RWPE1 (cell line): ENCODE measurements at regions not wholly inside any gene's neighbourhood (a gene's known extent, or its start where the extent isn't known, plus 50 kb on each side); places are given as distances from the start of the nearest gene placed in this dataset.
"Not testable (repeated sequence)": the region's sequence is repeated elsewhere in the genome, so short reads cannot be mapped to it uniquely, and the experiment has no call there.

Experiments used
- CTCF ChIA-PET: fragments of 350-600 bp; sonication (Branson Sonifier 250); formaldehyde crosslinking; extraction: SDS; loops from one replicate; lab custom pipeline; 2021; lab: Yijun Ruan, JAX
- POLR2A ChIA-PET: fragments of 400-600 bp; formaldehyde crosslinking; extraction: SDS; loops from one replicate; lab custom pipeline; 2020; ENCODE audit warnings: antibody characterized with exemption; ENCODE audit not compliant: low non-redundant PET; lab: Yijun Ruan, JAX
- DNase-seq: peaks from one replicate; pipeline ENCODE4 v3.0.0; 2012; ENCODE audit warnings: low spot score
- H3K27ac ChIP-seq: fragments of 450-650 bp; 2 replicates; pipeline ENCODE4 v1.5.1; 2017
- TF ChIP-seq, protein P1 (sequence below): fragments of 450-650 bp; conservative IDR thresholded peaks from 2 replicates; pipeline ENCODE4 v1.5.1; 2017; ENCODE audit warnings: low read depth, mild to moderate bottlenecking

DNA sequence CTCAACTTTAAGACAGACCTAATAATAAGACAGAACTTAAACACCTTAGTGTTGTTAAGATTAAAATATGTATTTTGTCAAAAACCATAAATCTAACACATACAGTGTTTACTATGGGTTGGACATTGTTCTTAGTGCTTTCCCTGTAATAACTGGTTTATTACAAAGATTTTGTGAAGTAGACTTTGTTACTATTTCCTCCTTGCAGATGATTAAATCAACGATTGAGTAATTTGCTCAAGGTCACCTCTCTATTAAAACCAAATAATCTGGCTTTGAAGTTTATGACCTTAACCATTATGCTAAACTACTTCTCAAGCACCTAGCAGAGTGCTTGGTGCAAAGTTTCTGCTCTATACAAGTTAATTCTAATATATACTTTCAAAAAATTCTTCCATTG lies 102.7 kb upstream of the FAM3C start:
- ChIA-PET POLR2A (no interaction called here), CTCF (interaction anchor here (1.0 kb wide), 1 partner anchor 102 kb away, joined by 3 read pairs; no protein-coding TSS in a partner anchor)
- DNase-seq, result no peak
- TF ChIP-seq, protein P1, sequence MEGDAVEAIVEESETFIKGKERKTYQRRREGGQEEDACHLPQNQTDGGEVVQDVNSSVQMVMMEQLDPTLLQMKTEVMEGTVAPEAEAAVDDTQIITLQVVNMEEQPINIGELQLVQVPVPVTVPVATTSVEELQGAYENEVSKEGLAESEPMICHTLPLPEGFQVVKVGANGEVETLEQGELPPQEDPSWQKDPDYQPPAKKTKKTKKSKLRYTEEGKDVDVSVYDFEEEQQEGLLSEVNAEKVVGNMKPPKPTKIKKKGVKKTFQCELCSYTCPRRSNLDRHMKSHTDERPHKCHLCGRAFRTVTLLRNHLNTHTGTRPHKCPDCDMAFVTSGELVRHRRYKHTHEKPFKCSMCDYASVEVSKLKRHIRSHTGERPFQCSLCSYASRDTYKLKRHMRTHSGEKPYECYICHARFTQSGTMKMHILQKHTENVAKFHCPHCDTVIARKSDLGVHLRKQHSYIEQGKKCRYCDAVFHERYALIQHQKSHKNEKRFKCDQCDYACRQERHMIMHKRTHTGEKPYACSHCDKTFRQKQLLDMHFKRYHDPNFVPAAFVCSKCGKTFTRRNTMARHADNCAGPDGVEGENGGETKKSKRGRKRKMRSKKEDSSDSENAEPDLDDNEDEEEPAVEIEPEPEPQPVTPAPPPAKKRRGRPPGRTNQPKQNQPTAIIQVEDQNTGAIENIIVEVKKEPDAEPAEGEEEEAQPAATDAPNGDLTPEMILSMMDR, result no peak
- H3K27ac ChIP-seq, result no peak overlapping the region

DNA sequence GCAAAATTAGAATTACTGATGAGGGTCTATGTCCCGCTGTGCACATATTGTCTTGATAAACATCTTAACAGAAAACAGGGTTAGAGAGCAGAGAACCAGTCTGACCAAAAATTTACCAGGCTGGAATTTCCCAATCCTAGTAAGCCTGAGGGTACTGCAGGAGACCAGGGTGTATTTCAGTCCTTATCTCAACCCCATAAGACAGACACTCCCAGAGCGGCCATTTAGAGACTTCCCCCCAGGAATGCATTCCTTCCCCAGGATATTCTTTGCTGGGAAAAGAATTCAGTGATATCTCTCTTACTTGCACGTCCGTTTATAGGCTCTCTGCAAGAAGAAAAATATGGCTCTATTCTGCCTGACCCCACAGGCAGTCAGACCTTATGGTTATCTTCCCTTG lies 101.4 kb upstream of the FAM3C start:
- DNase-seq, POLR2A ChIA-PET, CTCF ChIA-PET: not testable (repeated sequence)

DNA sequence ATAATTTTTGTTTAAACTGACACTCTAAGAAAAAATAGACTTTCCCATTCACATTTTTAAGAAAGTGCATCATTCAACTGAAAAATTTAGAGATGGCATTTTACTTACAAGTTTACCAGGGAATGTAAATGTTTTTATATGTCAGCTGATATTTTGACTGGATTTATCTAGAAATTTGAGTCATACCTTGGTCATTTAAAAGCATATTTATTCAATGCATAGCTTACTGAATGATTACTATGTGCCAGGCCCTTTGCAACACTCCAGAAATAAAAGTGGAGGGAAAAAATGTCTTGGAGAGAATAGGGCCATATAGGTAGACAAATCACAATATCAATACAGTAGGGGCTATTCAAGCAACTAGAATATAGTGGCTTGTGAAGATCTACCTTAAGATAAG lies 98.4 kb upstream of the FAM3C start:
- H3K27ac ChIP-seq, result no peak overlapping the region
- TF ChIP-seq, protein P1, result no peak
- ChIA-PET CTCF (interaction anchor here (0.6 kb wide), 1 partner anchor 23 kb away, joined by 7 read pairs; no protein-coding TSS in a partner anchor), POLR2A (no interaction called here)
- DNase-seq, result no peak

More for the DNA sequence above, 101.4 kb upstream of the FAM3C start:
- not testable (repeated sequence) for H3K27ac ChIP-seq

DNA sequence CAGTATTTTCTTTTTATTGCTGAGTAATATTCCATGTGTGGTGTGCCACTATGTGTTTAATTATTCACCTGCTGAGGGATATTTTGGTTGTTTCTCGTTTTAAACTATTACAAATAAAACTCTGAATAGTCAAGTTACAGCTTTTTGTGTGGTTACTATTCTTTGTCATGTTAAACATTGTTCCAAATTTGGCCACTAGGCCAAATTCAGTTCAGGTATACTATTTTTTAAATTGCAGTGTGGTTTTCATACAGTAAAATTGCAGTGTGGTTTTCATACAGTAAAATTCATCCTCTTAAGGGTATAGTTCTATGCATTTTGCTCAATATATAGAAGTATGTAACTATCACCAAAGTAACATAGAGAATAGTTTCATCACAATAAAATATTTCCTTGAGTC lies 97.4 kb upstream of the FAM3C start:
- no peak for DNase-seq
- POLR2A ChIA-PET, result no interaction called here
- H3K27ac ChIP-seq, result no peak overlapping the region
- CTCF ChIA-PET, result no interaction called here
- TF ChIP-seq, protein P1, result no peak

DNA sequence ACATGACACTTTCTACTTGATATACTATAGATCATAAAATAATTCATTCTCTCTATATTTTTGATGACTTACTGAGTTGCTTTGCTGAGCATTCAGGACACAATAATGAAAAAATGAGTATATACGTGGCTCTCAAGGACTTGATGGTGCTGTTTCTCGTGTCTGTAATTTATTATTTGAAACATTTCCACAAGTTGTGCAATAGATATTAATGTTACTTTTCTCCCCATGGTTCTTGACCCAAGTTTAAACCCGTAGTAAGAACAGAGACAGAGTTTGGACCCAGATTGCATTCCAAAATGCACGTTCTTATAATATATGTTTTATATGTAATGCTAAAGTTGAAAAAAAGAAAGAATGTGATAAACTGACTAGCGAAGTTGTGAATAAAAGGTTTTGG lies 94.2 kb upstream of the FAM3C start:
- CTCF ChIA-PET, result no interaction called here
- POLR2A ChIA-PET, result no interaction called here
- no peak overlapping the region for H3K27ac ChIP-seq
- TF ChIP-seq, protein P1, result no peak
- DNase-seq, result no peak

DNA sequence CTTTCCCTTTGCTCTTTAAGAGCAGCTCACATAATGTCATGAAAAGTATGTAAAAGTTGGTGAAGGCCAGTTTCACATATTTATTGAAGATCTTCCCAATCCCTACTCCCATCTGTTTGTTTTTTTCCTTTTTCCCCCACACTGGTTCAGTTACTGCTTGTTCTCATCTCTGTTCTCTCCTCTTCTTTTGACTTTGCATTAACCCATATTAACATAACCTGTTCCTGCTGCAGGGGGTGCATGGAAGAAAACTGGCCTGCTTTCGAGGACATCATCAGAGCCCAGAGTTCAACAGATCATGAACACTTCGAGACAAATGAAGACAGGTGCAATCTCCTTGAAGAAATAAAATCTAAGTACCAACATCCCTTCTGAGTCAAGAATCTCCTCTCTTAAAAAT lies 93.3 kb upstream of the FAM3C start:
- ChIA-PET POLR2A (no interaction called here), CTCF (no interaction called here)
- H3K27ac ChIP-seq, result no peak overlapping the region
- DNase-seq, result no peak
- TF ChIP-seq, protein P1, result no peak

DNA sequence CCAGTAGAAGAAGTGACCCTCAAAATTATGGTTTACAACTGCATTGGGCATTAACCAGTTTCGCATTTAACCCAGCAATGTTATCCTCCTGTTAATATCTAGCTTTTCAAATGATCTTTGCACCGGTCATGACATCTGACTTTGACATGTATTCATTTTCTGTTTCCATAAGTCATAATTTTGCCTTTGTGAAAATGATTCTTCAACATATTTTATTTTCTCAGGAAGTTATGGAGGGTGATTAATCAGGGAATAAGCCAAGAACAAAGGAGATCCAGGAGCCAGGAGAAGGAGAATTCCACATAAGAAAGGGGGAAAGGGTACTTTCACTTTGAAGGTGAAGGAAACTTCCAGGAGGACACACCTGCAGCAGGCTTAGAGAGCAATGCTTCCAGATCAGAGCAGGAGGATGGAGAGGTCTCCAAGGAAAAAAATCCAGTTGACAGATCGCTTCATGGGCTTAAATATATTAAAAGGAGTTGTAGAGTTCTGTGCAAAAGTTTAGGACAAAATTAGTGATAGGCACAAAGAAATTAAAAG lies 92.1 kb upstream of the FAM3C start:
- CTCF ChIA-PET, result no interaction called here

More for the DNA sequence above, 92.1 kb upstream of the FAM3C start:
- POLR2A ChIA-PET, result no interaction called here
- DNase-seq, result no peak
- H3K27ac ChIP-seq, result no peak overlapping the region
- TF ChIP-seq, protein P1, result no peak
